NCI-H2081 treated with DMSO at 0.1 percent for 48 hours (cell line): ENCODE measurements at regions not wholly inside any gene's neighbourhood (a gene's known extent, or its start where the extent isn't known, plus 50 kb on each side); places are given as distances from the start of the nearest gene placed in this dataset.
"Not testable (repeated sequence)": the region's sequence is repeated elsewhere in the genome, so short reads cannot be mapped to it uniquely, and the experiment has no call there.

Source experiments
- DNase-seq: peaks from one replicate; lab custom pipeline; 2025; lab: John Stamatoyannopoulos, UW

DNA sequence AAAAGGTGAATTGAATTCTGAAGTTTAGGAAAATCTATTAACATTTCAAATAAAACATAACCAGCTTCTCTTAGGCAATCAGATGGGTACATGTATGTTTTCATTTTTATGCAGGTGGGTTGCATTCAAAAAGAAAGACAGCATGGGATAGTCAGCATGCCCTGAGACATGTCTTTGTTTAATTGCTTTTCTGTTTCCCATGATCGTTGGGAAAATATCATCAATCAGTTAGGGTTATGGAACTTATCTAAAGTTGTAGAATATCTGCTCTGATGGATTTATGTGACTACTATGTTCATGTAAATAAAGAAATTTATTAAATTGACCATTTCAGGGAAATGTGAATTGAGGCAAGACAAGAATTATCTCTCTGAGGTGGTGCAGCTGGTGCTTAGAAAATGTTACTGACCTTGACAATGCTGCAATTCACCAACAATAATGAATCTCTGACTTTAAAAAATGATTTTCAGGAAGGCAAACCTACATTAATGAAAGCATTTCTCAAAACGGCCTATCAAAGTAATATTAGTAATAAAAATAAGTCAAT is 112.7 kb downstream of the RFPL4B start:
- DNase-seq, result no peak

DNA sequence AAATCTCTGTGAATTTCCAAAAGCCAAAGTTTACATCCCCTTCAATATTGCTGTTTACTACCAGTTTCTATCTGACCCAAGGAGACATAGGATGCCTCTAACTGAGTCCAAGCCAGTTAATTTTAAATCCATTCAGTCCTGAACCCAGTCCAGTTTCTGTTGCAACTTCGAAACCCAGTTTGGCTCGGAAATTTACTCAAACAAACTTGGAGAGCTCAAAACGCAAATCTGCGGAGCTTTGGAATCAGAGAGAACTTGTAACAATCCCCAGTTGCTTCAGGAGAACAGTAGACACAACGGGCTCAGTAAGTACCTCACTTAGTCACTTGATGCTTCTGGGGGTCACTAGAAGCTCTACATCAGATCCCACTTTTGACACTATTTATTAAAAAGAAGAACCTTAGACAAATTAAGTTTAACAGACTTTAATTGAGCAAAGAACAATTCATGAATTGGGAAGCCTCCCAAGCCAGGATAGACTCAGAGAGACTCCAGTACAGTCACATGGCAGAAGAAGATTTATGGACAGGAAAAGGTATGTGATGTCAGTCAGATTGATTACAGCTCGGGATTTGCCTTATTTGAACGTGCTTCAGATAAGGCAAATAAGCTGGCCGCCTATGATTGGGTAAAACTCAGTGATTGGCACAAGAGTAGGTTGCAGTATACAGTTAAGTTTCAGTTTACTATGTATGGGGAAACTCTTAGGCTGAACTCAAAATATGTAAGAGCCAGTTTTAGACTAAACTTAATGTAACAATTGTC is 118.0 kb downstream of the RFPL4B start:
- no peak for DNase-seq

GRCh38 chr6:112466373-112467151 is 119.4 kb downstream of the RFPL4B start:
- no peak for DNase-seq

- DNase-seq, result no peak
Measured at GRCh38 chr6:112468359-112468758, 121.2 kb downstream of the RFPL4B start.

DNA sequence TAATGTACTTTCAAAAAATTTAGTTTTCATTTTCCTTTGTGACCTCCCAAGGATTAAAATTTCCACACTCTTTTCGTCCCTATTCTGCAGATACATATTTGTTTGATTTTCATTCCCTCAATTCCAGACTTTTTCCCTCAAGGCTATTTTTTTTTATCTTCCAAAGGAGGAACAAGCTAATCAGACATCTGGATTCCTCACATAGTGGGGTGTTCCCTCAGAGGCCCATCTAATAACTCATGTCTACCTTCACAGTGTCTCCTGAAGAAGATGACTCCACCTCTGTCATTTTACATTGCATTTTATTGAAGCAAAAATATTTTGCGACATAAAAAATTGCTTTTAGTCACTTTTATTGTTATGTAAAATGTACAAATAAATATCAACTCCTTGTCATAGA is 122.2 kb downstream of the RFPL4B start:
- no peak for DNase-seq

DNA sequence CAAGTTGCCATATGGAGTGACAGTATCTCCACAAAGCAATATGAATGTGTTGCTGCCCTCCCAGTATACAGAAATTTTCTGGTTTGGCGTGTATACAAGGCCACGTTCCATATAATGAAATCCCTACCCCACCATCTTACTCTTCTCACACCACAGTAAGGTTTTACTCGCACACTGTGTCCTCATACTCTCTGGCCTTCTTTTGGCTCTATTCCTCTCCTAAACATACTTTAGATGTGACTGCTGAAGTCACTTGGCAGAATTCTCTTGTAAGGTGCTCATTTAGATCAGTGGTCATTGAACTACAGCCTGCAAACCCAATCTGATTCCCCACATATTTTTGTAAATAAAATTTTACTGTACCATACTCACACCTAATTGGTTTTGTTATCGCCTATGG is 123.2 kb downstream of the RFPL4B start:
- no peak for DNase-seq

- DNase-seq, result no peak
Measured at GRCh38 chr6:112470950-112471349, 123.8 kb downstream of the RFPL4B start.

DNA sequence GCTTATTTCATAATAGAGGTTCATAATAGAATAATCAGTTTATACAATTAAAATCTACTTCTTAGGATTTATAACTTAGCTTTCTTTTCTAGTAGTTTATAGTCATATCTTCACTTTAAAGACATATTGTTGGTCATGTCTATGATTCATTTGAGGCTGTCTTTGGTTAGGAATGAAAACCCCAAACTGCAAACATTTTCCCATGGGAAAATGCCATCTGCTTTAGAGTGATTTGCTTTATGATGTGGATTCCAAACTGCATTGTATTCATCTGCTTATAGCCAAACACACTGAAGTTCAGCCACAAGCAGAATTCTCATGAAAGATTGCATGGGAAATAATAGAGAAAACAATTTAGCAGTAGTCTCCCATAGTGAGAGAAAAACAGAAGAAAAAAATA is 128.0 kb downstream of the RFPL4B start:
- DNase-seq, result no peak

DNA sequence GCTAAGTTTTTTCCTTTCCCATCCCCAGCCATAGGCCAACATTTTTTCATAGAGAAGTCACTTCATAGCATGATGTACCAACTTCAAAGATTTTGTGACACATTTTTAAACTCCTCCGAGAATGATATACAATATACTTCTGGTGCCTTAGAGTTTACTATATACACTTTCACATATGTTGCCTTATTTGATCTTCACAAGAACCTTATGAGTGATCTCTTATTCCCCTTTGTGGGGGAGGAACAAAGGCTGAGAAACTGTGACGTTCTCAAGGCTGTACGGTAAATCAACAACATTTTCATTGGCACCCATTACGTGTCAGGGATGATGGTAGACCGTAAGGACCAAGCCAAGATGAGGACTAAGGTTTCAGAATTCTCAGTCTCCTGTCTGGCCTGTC is 130.0 kb downstream of the RFPL4B start:
- DNase-seq, result no peak

- no peak for DNase-seq
Measured at GRCh38 chr6:112478036-112478435, 130.9 kb downstream of the RFPL4B start.

- DNase-seq, result not testable (repeated sequence)
Measured at GRCh38 chr6:112479975-112480374, 132.8 kb downstream of the RFPL4B start.

DNA sequence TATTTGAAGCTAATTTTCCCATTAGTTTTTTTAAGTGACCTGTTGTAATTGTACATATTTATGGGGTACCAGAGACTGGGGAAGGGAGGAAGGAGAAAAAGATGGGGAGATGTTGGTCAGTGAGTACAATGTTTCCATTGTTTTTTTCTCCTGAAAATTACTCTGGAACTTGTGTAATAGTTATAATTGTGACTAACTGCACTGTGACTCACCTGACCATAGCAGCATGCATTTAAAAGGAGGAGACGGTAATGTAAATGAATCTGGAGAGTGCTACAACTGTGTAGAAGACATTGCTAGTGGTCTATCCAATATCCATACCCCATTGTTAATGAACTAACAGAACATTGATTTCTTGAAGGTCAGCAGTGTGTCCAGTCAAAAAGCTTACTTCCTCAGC is 133.4 kb downstream of the RFPL4B start:
- no peak for DNase-seq

GRCh38 chr6:112481211-112481610 is 134.1 kb downstream of the RFPL4B start:
- no peak for DNase-seq

DNA sequence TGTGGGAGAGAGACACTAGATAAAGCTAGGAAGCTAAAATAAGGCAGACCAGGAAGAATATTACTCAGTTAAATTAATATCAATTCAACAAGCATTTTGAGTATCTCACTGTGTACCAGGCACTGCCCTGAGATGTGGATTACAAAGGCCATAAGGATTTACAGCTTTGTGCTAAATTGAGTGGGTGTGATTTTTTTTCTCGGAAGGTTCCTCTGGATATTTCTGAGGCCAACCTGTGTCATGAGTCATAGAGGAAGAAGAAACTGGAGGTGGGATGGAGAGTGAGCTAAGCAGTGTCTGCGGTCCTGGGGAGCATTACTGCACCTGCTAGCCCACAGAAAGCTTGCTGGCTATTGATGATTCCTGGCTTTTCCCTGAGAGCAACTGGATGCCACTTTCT is 135.2 kb downstream of the RFPL4B start:
- DNase-seq, result no peak

GRCh38 chr6:112485120-112485826 is 138.1 kb downstream of the RFPL4B start:
- no peak for DNase-seq

DNA sequence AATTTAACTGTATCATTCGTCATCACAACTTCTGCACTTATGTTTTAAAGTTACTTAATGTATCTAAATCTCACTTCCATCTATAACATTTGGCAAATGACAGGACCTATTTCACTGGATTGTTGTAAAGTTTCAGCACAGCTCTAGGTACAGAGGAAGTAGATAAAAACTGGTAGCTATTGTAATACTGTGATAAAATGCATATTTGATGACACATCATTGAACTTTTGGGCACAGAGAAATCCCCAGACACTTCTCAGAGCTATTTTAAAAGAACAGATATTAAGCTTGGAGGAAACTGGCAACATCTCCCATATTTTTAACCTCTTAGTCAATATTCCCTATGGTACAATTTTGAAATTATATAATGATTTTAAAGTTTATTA is 138.7 kb downstream of the RFPL4B start:
- DNase-seq, result no peak

DNA sequence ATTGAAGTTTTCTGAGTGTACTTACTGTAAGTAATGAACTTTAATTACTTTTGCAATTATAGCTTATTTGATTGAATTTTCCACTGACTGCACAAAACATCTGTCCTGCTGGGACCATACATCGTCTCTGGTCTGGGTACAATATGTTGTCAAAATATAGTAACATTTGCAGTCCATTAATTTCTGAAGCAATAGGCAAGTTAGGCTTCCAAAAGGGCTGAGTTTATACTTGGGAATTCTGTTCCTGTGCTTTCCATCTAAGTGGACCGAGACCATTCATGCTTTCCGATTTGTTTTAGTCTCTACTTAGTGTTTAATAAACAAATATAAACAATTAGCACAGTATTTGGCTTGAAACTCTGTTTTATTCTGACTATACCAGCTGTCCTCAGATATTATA is 139.3 kb downstream of the RFPL4B start:
- no peak for DNase-seq

DNA sequence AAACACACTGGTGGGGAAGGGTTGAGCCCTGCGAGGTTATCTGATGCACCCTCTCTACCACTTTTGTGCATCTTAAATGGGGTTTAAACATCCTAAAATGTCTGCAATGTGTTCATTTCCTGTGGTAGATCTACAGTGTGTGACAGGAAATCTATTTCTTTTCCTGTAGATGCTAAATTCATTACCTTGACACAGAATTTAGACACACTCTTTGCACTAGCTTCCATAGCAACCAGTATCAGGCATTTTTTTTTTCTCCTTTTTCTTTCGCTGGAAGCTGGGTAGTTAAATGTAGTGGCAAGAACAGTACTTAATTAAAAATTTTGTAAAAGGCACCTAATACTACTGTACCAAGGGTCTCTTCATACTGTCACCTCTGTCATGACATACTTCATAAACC is 141.1 kb downstream of the RFPL4B start:
- DNase-seq, result no peak

GRCh38 chr6:112501705-112502104 is 154.6 kb downstream of the RFPL4B start:
- DNase-seq, result no peak

GRCh38 chr6:112502351-112503090 is 155.4 kb downstream of the RFPL4B start:
- no peak for DNase-seq

- DNase-seq, result no peak
Measured at GRCh38 chr6:112503091-112503596, 156.0 kb downstream of the RFPL4B start.

- no peak for DNase-seq
Measured at GRCh38 chr6:112504621-112505020, 157.5 kb downstream of the RFPL4B start.
